Pancreas (tissue), 10 donors: ENCODE measurements at regions not wholly inside any gene's neighbourhood (a gene's known extent, or its start where the extent isn't known, plus 50 kb on each side); places are given as distances from the start of the nearest gene placed in this dataset.

Experiments used
- ATAC-seq, 4 donors: fragments of 200-7000 bp; cut with Tn5 transposase; one replicate each; pipeline versions ENCODE4 v1.8.0 to v1.9.1; 2020; ENCODE audit warnings: mild to moderate bottlenecking in 4 of 4, moderate library complexity in 4 of 4
- DNase-seq, 6 donors: peaks; one replicate each; pipeline ENCODE4 v3.0.0-alpha.2; 2020
- FAIRE-seq: peaks from 2 replicates; lab custom pipeline; 2012; peaks lifted over from hg19 to GRCh38; lab: Jason Lieb, UNC
- H3K27ac ChIP-seq, 4 donors: fragments of 200-600 bp; sonication (generic); 1 replicate in 3 of 4; 2 replicates in 1 of 4; pipeline versions ENCODE4 v1.5.0 to v1.8.0; 2020
- H3K27me3 ChIP-seq, 4 donors: fragments of 200-600 bp; one replicate each; pipeline ENCODE4 v1.8.0; 2021
- H3K36me3 ChIP-seq, 3 donors: fragments of 200-600 bp; sonication (generic) in 1 of 3; one replicate each; pipeline versions ENCODE4 v1.5.0 to v1.8.0; 2020 to 2021
- H3K4me1 ChIP-seq, 3 donors: fragments of 200-600 bp; one replicate each; pipeline ENCODE4 v1.8.0; 2021
- H3K4me3 ChIP-seq, 4 donors: fragments of 200-600 bp; sonication (generic) in 2 of 4; one replicate each; pipeline versions ENCODE4 v1.5.0 to v1.8.0; 2020 to 2021
- H3K9me3 ChIP-seq, 4 donors: fragments of 200-600 bp; one replicate each; pipeline ENCODE4 v1.8.0; 2021
- CTCF ChIP-seq, 4 donors: fragments of 200-600 bp; sonication (generic) in 3 of 4; IDR thresholded peaks; one replicate each; pipeline versions ENCODE4 v1.5.0 to v1.8.0; 2021; ENCODE audit warnings: antibody characterized with exemption in 4 of 4
- WGBS, 2 donors: extraction: QIAGEN DNeasy Blood & Tissue Kit; methylation state at CpG; one replicate each; pipeline ENCODE4 v1.1.7; 2013; 5-methylcytosine and 5-hydroxymethylcytosine counted together
- intact Hi-C, 3 donors: fragments of 100-400 bp; cut with DNase I; formaldehyde crosslinking; loops; one replicate each; pipeline versions ENCODE4 v1.11.1 to v1.14.2; 2022
- donor health status: healthy with polysubstance abuse.
- donor health status: DM: no; HTN: no; CAD: no; lungs with moderate emphysema.
- donor health status: DM: no; HTN: no; CAD: no.
- donor health status: control.
- donor health status: control.
- donor health status: Bipolar disorder and iron deficiency.
- donor health status: DM: yes; HTN: yes; CAD: no.
- donor health status: DM: no; HTN: no; CAD: no.
- donor health status: DM: no; HTN: no; CAD: no.
- donor health status: DM: yes; HTN: yes; CAD: no.

GRCh38 chr3:25151903-25152295, 276.2 kb upstream of the RARB start:
- no peak overlapping the region for H3K4me3 ChIP-seq
- ATAC-seq, result no peak
- no peak for TF ChIP-seq CTCF (IDR thresholded peaks at IDR 0.05)
- FAIRE-seq, result no peak
- no peak overlapping the region for H3K27ac ChIP-seq
- H3K36me3 ChIP-seq, result no peaks in the 10 kb centered on the region
- H3K4me1 ChIP-seq, result no peaks in the 10 kb centered on the region
- WGBS, 2 donors, result 40 to 47% methylated on average over 3 of the region's 3 CpGs
- H3K27me3 ChIP-seq, result no peaks in the 10 kb centered on the region
- no peak for DNase-seq
- intact Hi-C loops, result no loop called here
- no peaks in the 10 kb centered on the region for H3K9me3 ChIP-seq

- no peak for TF ChIP-seq CTCF (IDR thresholded peaks at IDR 0.05)
- no peak overlapping the region for H3K4me3 ChIP-seq
- H3K4me1 ChIP-seq, result no peaks in the 10 kb centered on the region
- no peak overlapping the region for H3K27ac ChIP-seq
- no peaks in the 10 kb centered on the region for H3K36me3 ChIP-seq
- DNase-seq, result no peak
- 72 to 81% methylated on average over 9 of the region's 9 CpGs for WGBS, 2 donors
- intact Hi-C loops, result no loop called here
- H3K27me3 ChIP-seq, result no peaks in the 10 kb centered on the region
- no peak for FAIRE-seq
- H3K9me3 ChIP-seq, result no peaks in the 10 kb centered on the region
- ATAC-seq, result no peak
Observed at GRCh38 chr3:25153136-25153535, 274.9 kb upstream of the RARB start.

GRCh38 chr3:25153561-25153960, 274.5 kb upstream of the RARB start:
- FAIRE-seq (no peak), ATAC-seq (no peak), DNase-seq (no peak)
- TF ChIP-seq CTCF (IDR thresholded peaks at IDR 0.05), result no peak
- 84 to 97% methylated on average over 1 of the region's 1 CpG for WGBS, 2 donors
- Histone ChIP-seq H3K27me3 (no peaks in the 10 kb centered on the region), H3K4me3 (no peak overlapping the region), H3K36me3 (no peaks in the 10 kb centered on the region), H3K4me1 (no peaks in the 10 kb centered on the region), H3K9me3 (no peaks in the 10 kb centered on the region), H3K27ac (no peak overlapping the region)
- intact Hi-C loops, result no loop called here

GRCh38 chr3:25155652-25156471, 272.2 kb upstream of the RARB start:
- no peaks in the 10 kb centered on the region for H3K36me3 ChIP-seq
- 12 to 17% methylated on average over 4 of the region's 4 CpGs for WGBS, 2 donors
- H3K4me3 ChIP-seq, result no peak overlapping the region
- no peak for DNase-seq
- H3K4me1 ChIP-seq, result no peaks in the 10 kb centered on the region
- no peak for TF ChIP-seq CTCF (IDR thresholded peaks at IDR 0.05)
- peak in 1 of 4 donors; percentile 40 for ATAC-seq
- no peaks in the 10 kb centered on the region for H3K27me3 ChIP-seq
- FAIRE-seq, result no peak
- no peaks in the 10 kb centered on the region for H3K9me3 ChIP-seq
- H3K27ac ChIP-seq, result no peak overlapping the region
- intact Hi-C loops, result no loop called here

- Histone ChIP-seq H3K27me3 (no peaks in the 10 kb centered on the region), H3K27ac (no peak overlapping the region), H3K9me3 (no peaks in the 10 kb centered on the region), H3K4me3 (no peak overlapping the region), H3K36me3 (no peaks in the 10 kb centered on the region), H3K4me1 (no peaks in the 10 kb centered on the region)
- WGBS, 2 donors, result 23 to 41% methylated on average over 5 of the region's 5 CpGs
- FAIRE-seq (no peak), DNase-seq (no peak), ATAC-seq (peak in 3 of 4 donors; percentile 51 to 65 (median 63))
- no peak for TF ChIP-seq CTCF (IDR thresholded peaks at IDR 0.05)
- intact Hi-C loops, result no loop called here
Observed at GRCh38 chr3:25156626-25157025, 271.4 kb upstream of the RARB start.
